HuH-7.5 (cell line): ENCODE measurements at regions not wholly inside any gene's neighbourhood (a gene's known extent, or its start where the extent isn't known, plus 50 kb on each side); places are given as distances from the start of the nearest gene placed in this dataset.

Source experiments
- DNase-seq: peaks from one replicate; pipeline ENCODE4 v3.0.0; 2011; ENCODE audit warnings: low spot score

GRCh38 chr7:136064627-136065237 is 87.6 kb upstream of the MTPN start:
- no peak for DNase-seq

- DNase-seq = no peak
Measured at GRCh38 chr7:136064081-136064480, 86.9 kb upstream of the MTPN start.

- no peak for DNase-seq
Measured at GRCh38 chr7:136063326-136063666, 86.1 kb upstream of the MTPN start.

- DNase-seq = no peak
Measured at GRCh38 chr7:136062625-136063325, 85.6 kb upstream of the MTPN start.

- no peak for DNase-seq
Measured at GRCh38 chr7:136061433-136061832, 84.3 kb upstream of the MTPN start.

- no peak for DNase-seq
Measured at GRCh38 chr7:136058546-136058945, 81.4 kb upstream of the MTPN start.

- DNase-seq = no peak
Measured at GRCh38 chr7:136057509-136057908, 80.3 kb upstream of the MTPN start.

GRCh38 chr7:136056651-136057231 is 79.6 kb upstream of the MTPN start:
- DNase-seq = no peak

- DNase-seq = no peak
Measured at GRCh38 chr7:136055266-136055665, 78.1 kb upstream of the MTPN start.

GRCh38 chr7:136053689-136054485 is 76.7 kb upstream of the MTPN start:
- DNase-seq = no peak

- DNase-seq = no peak
Measured at GRCh38 chr7:136051203-136051928, 74.2 kb upstream of the MTPN start.

- no peak for DNase-seq
Measured at GRCh38 chr7:136050462-136050847, 73.3 kb upstream of the MTPN start.

GRCh38 chr7:136049818-136050461 is 72.8 kb upstream of the MTPN start:
- DNase-seq = no peak

- DNase-seq = no peak
Measured at GRCh38 chr7:136049117-136049516, 72.0 kb upstream of the MTPN start.

- DNase-seq = no peak
Measured at GRCh38 chr7:136046548-136046947, 69.4 kb upstream of the MTPN start.

GRCh38 chr7:136045992-136046391 is 68.8 kb upstream of the MTPN start:
- no peak for DNase-seq

GRCh38 chr7:136045181-136045580 is 68.0 kb upstream of the MTPN start:
- no peak for DNase-seq

- no peak for DNase-seq
Measured at GRCh38 chr7:136039577-136040345, 62.6 kb upstream of the MTPN start.

GRCh38 chr7:136036336-136036735 is 59.2 kb upstream of the MTPN start:
- DNase-seq = no peak

- no peak for DNase-seq
Measured at GRCh38 chr7:136034132-136034531, 57.0 kb upstream of the MTPN start.
